ENCODE measurements at regions not wholly inside any gene's neighbourhood (a gene's known extent, or its start where the extent isn't known, plus 50 kb on each side); places are given as distances from the start of the nearest gene placed in this dataset.

- TF ChIP-seq EZH2 (IDR thresholded peaks at IDR 0.05) (no peak), POLR2AphosphoS5 (IDR thresholded peaks at IDR 0.05; ENCODE audit: borderline replicate concordance, low read depth, low read length) (no peak), FOXP2 (optimal IDR thresholded peaks at IDR 0.05; ENCODE audit: control extremely low read depth, extremely low read length, insufficient read depth) (no peak)
Measured at GRCh38 chr13:109387471-109387870, 398.9 kb downstream of the IRS2 start.

Measured in SK-N-MC (cell line).